ENCODE measurements at regions not wholly inside any gene's neighbourhood (a gene's known extent, or its start where the extent isn't known, plus 50 kb on each side); places are given as distances from the start of the nearest gene placed in this dataset.
"Not testable (repeated sequence)": the region's sequence is repeated elsewhere in the genome, so short reads cannot be mapped to it uniquely, and the experiment has no call there.

DNA sequence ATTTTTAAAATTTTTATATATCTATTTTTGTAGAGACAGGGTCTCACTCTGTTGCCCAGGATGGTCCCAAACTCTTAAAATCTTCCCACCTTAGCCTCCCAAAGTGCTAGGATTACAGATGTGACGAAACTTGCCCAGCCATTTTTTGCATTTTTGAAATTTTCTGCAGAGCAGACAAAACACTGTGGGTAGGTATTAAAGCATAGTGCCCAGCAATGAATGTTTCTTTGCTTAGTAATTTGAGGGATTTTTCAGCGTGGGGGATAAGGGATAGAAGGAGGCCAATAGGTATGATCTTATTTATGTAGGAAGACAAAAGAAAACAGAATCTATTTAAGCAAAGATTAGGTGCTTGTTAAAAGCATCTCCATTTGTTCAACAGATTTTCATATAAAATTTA is 446.8 kb upstream of the DPH6 start:
- DNase-seq (ENCODE audit: low read depth): no peak

DNA sequence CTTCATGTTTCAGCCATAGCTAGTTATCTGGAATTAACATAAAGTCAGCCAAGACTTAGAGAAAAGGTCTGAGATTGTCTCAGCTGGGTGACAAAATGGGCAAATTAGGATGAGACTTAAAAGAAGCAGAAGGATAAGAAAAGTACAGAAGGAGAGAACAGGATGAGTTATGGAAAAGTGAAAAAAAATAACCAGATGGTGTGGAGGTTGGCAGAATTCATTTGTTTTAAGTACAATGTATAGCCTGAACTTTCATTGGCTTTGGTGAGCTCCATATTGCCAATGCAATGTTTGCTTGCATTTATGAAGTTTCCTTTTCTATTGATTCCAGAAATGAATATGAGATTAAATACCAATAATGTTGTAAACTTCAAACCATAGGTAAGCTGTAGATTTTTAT is 447.2 kb upstream of the DPH6 start:
- no peak for DNase-seq (ENCODE audit: low read depth)

DNA sequence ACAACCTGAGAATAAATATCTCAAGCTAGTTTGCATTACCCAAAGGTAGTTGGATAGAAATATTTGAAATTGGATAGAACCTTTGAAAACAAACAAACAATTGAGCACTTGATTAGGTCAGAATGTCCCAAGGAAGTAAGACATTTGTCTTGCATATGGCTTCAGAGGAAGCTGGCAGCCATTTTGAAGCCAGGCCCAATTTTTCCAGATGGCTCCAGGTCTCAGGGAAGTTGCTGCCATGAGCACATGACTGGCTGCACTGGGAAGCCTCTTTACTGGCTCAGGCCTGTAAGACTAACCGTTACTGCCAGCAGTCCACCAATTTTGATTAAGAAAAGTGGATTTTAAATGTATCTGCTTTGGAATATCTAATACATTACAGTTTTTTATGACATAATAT is 448.9 kb upstream of the DPH6 start:
- DNase-seq (ENCODE audit: low read depth): no peak

- DNase-seq (ENCODE audit: low read depth): no peak
These were observed 453.0 kb upstream of the DPH6 start for GRCh38 chr15:35998663-35999602.

DNA sequence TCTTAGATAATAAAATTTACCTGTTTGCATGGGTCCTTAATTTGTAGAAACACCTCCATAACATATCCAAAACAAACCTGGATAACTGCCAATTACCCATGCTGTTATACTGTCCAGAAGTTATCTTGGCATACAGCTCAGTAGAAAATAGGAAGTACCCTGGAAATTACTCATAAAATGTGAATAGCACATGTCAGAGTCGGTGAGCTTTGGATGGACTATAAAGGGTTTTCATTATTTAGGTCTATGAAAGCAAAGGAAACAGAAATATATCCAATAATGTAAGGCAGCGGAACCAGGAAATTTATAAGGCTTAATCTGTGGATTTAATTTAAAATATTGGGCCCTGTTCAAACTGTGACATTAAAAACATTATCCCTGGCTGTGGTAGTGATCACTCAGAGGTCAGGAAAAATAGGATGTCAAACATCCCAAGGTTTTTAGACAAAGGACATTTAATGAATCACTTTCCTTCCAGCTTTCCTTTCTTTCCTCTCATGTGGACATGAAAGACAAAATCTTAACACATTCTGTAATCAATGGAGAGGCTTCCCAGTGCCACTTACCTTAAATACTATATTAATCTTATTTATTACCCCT is 459.0 kb upstream of the DPH6 start:
- DNase-seq (ENCODE audit: low read depth): no peak

GRCh38 chr15:36005542-36005941 is 459.6 kb upstream of the DPH6 start:
- no peak for DNase-seq (ENCODE audit: low read depth)

GRCh38 chr15:36007699-36008098 is 461.7 kb upstream of the DPH6 start:
- DNase-seq (ENCODE audit: low read depth): no peak

DNA sequence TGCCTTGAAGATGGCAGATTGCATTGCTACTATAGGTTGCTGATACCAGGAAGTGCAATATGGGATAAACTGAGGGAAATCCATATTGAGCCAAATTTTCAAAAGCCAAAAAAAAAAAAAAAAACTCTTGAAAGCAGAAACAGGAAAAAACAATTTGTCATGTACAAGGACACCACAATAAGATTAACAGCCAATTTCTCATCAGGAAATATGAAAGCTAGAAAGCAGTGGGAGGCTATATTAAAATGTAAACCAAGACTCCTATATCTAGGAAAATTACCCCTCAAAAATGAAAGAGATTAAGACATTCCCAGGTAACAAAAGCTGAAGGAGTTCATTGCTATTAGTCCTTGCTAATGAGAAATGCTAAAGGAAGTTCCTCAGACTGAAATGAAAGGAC is 462.8 kb upstream of the DPH6 start:
- no peak for DNase-seq (ENCODE audit: low read depth)

- DNase-seq (ENCODE audit: low read depth): no peak
These were observed 478.2 kb upstream of the DPH6 start for GRCh38 chr15:36024031-36024688.

DNA sequence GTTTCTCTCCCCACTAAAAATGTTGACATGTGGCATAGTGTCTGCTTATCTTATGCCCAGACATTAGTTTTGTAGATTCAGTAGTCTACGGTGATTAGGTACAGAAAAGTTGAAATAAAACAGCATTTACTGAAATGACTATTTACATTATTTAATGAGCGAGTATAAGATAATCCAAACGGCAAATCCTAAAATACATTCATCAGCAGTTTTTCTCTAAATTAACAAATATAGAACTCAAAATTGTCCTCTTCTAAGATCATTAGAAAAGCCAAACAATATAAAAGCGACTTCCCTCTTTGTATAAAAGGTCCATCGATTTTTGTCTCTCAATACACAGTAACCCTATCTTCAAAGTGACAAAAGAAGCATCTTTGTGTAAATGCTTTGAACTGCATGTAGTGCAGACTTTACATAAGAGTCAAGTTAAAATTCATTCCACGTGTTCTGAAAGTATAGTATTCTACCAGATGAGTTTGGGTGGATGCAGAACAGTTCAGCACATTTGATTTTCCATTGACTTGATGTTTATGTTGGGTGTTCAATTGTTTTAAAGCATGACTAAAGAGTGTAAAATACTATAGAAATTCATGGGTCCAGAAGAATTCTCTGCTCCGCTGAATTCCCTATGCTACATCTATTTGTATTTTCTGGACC is 480.8 kb upstream of the DPH6 start:
- no peak for DNase-seq (ENCODE audit: low read depth)

DNA sequence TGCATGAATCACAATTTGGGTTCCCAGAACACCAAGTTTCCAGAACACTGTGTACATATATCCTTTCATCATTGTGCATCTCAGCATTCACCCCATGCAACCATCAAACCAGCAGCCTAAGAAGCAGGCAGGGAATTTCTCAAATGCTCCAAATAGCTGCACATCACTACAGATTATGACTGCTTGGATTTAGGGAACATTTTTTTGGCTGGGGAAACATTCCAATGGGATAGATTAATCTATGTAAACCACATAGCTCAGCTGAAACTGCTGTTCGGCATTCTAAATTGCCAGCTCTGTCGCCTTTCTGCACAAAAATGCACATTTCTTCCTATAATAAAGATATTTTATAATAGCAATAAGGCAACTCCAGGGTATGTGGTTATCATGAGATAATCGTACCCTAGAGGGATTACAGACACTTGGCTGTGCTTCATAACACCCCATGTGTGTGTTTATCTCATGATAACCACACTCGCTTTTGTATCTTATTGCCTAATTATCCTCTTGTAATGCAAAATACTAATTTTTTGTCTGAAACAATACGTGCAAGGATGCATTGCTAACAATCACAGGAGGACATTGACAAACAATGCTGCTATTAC is 483.7 kb upstream of the DPH6 start:
- DNase-seq (ENCODE audit: low read depth): no peak

- DNase-seq (ENCODE audit: low read depth): no peak
These were observed 494.1 kb upstream of the DPH6 start for GRCh38 chr15:36039996-36040572.

- DNase-seq (ENCODE audit: low read depth): not testable (repeated sequence)
These were observed 501.2 kb upstream of the DPH6 start for GRCh38 chr15:36047018-36047716.

DNA sequence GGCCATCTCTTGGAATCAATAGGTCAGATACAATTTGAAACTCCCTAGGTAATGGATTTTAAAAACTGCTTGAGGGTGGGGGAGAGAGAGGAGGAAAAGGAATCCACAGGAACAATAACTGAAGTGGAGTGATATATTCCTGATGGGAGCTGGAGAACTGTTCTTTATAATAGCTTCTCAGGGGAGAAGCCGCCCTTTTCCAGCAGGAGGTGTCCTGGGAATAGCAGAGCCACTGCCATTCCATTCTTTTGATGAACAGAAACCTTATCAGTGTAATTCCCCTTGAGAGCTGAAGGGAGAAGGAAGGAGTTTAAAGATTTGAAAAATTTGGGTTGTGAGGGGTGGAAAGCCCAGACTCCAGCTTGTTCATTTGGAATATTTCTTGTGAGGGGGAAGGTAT is 504.9 kb upstream of the DPH6 start:
- DNase-seq (ENCODE audit: low read depth): no peak

DNA sequence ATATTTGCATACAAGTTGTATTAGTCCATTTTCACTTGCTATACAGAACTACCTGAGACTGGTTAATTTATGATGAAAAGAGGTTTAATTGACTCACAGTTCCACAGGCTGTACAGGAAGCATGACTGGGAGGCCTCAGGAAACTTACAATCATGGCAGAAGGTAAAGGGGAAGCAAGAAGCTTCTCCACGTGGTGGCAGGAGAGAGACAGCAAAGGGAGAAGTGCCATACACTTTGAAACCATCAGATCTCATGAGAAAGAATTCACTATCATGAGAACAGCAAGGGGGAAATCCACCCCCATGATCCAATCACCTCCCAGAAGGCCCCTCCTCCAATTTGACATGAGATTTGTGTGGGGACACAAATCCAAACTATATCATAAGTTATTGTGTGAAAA is 506.7 kb upstream of the DPH6 start:
- not testable (repeated sequence) for DNase-seq (ENCODE audit: low read depth)

- DNase-seq (ENCODE audit: low read depth): no peak
These were observed 507.8 kb upstream of the DPH6 start for GRCh38 chr15:36053746-36054145.

GRCh38 chr15:36059596-36059995 is 513.6 kb upstream of the DPH6 start:
- no peak for DNase-seq (ENCODE audit: low read depth)

DNA sequence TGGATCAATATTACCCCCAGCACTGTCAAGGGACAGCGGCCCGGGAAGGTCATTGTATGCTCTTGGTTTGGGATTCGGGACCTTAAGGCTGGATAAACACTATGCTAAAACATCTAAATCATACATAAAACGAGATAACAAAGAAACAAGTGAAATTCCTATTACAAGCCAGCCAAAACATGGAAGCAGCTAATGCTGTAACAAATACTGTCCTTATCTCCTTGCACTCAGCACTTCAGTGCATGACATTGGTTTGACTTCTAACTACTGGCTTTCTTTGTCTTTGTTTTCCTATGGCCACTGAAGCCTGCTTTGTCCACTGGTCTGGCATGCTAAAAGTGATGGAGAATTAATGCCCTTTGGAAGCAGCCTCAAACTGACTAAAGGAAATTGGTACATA is 516.4 kb upstream of the DPH6 start:
- no peak for DNase-seq (ENCODE audit: low read depth)

GRCh38 chr15:36066757-36067156 is 512.7 kb upstream of the CDIN1 start:
- DNase-seq (ENCODE audit: low read depth): no peak

DNA sequence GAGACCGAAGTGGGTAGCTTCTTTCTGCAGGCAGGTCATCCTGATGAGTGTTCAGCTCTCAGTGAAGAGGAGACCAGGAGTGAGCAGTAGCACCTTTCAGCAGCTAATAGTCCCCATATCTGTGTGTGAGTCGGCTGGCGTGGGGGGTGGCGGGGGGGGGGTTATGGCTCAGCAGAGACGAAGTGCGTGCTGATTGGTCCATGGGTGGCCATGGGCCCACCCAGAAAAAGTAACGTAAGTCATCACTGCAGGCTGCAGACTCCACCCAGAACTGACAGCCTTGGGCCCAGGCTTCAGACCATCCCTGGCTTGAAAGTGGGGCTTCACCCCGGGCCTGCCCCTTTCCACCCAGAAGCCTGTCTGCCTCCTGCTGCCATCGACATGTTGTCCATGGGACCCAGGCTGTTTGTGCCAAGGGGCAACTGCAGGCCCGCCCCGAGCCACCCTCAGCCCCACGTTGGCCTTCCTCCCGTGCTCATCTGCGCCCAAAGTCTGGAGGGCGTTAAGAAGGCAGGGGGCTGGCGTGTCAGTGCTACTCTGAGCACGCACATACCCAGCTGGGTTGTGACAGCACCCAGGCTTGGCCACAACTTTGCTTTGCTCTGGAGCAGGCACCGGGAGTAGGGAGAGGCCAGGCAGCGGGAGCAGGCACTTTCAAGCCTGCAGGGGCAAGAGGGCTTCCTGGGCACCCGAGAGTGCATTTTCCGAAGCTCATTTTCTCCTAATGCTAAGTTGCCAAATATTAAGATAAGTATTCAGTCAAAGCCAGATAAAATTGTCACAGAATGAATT is 511.7 kb upstream of the CDIN1 start:
- DNase-seq (ENCODE audit: low read depth): no peak

Measured in stimulated activated CD8-positive, alpha-beta memory T cell treated with anti-CD3 and anti-CD28 coated beads, Interleukin-4, amount 100 ng/mL, for 24 hours (primary cell).